HT-29 (cell line): ENCODE measurements at regions not wholly inside any gene's neighbourhood (a gene's known extent, or its start where the extent isn't known, plus 50 kb on each side); places are given as distances from the start of the nearest gene placed in this dataset.
"Not testable (repeated sequence)": the region's sequence is repeated elsewhere in the genome, so short reads cannot be mapped to it uniquely, and the experiment has no call there.

Experiments
- DNase-seq: peaks from one replicate; pipeline ENCODE4 v3.0.0-alpha.2; 2015; ENCODE audit warnings: low spot score

GRCh38 chr4:138627096-138627495, 384.9 kb upstream of the SLC7A11 start:
- no peak for DNase-seq

GRCh38 chr4:138622362-138622761, 380.2 kb upstream of the SLC7A11 start:
- not testable (repeated sequence) for DNase-seq

- DNase-seq, result no peak
Measured at GRCh38 chr4:138616775-138617174, 374.6 kb upstream of the SLC7A11 start.

GRCh38 chr4:138614398-138615142, 372.4 kb upstream of the SLC7A11 start:
- no peak for DNase-seq

GRCh38 chr4:138612428-138612827, 370.3 kb upstream of the SLC7A11 start:
- DNase-seq, result no peak

- no peak for DNase-seq
Measured at GRCh38 chr4:138611721-138612120, 369.6 kb upstream of the SLC7A11 start.

- no peak for DNase-seq
Measured at GRCh38 chr4:138611017-138611416, 368.9 kb upstream of the SLC7A11 start.

GRCh38 chr4:138609943-138610350, 367.8 kb upstream of the SLC7A11 start:
- DNase-seq, result no peak

- DNase-seq, result no peak
Measured at GRCh38 chr4:138604556-138604955, 362.4 kb upstream of the SLC7A11 start.

GRCh38 chr4:138602664-138603063, 360.5 kb upstream of the SLC7A11 start:
- DNase-seq, result no peak

- DNase-seq, result no peak
Measured at GRCh38 chr4:138599965-138600364, 357.8 kb upstream of the SLC7A11 start.

GRCh38 chr4:138598226-138598625, 356.1 kb upstream of the SLC7A11 start:
- no peak for DNase-seq

GRCh38 chr4:138596896-138597295, 354.7 kb upstream of the SLC7A11 start:
- no peak for DNase-seq

- DNase-seq, result no peak
Measured at GRCh38 chr4:138595731-138596460, 353.7 kb upstream of the SLC7A11 start.

GRCh38 chr4:138595171-138595570, 353.0 kb upstream of the SLC7A11 start:
- DNase-seq, result no peak

GRCh38 chr4:138592796-138593195, 350.6 kb upstream of the SLC7A11 start:
- no peak for DNase-seq

- no peak for DNase-seq
Measured at GRCh38 chr4:138591808-138592207, 349.7 kb upstream of the SLC7A11 start.

GRCh38 chr4:138588501-138588900, 346.4 kb upstream of the SLC7A11 start:
- DNase-seq, result no peak

GRCh38 chr4:138579146-138579545, 337.0 kb upstream of the SLC7A11 start:
- no peak for DNase-seq

GRCh38 chr4:138577826-138578225, 335.7 kb upstream of the SLC7A11 start:
- peak; percentile 31 for DNase-seq

GRCh38 chr4:138577145-138577544, 335.0 kb upstream of the SLC7A11 start:
- no peak for DNase-seq

- DNase-seq, result peak; percentile 59
Measured at GRCh38 chr4:138576684-138577083, 334.5 kb upstream of the SLC7A11 start.

- no peak for DNase-seq
Measured at GRCh38 chr4:138573246-138573645, 331.1 kb upstream of the SLC7A11 start.
